ENCODE measurements at regions not wholly inside any gene's neighbourhood (a gene's known extent, or its start where the extent isn't known, plus 50 kb on each side); places are given as distances from the start of the nearest gene placed in this dataset.

DNA sequence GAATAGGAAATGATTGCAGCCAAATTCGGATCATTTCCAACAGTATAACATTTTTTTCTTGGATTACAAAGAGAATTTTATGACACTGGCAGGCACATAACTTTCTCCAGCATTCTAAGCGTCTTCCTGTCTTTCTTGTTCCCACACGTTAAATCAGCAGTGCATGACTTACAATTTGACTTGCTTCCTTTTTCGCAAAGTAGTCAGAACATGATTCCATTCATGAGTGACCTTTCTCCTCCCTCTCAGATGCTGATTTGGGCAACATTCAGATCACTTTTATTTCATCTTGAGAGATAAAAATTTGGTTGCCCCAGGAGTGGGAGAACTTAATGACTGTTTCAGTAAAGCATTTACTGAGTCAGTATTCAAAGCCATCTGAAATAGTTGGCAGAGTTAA lies 858.7 kb upstream of the ACVR2A start:
- H3K4me3 Mint-ChIP-seq = no peak overlapping the region
- H4K91ac ChIP-seq (ENCODE audit: insufficient read length, low read depth, low read length) = no peak overlapping the region
- no peak overlapping the region for H3K23ac ChIP-seq (ENCODE audit: insufficient read length, low read depth, low read length)
- H4K20me1 ChIP-seq (ENCODE audit: control insufficient read depth, insufficient read depth, insufficient read length) = no peaks in the 10 kb centered on the region
- H2BK15ac ChIP-seq (ENCODE audit: low read depth, low read length) = no peak overlapping the region
- H3K27ac Mint-ChIP-seq = no peak overlapping the region
- no peak overlapping the region for H2BK12ac ChIP-seq (ENCODE audit: insufficient read length, low read depth, low read length)
- peaks cover 0 to 4% (median 0%) of the 10 kb centered on the region in 3 experiments; a peak in 2 of 7 replicates for H3K36me3 Mint-ChIP-seq (ENCODE audit: insufficient read depth in 1 of 3, low read depth in 3 of 3)
- 0 out of 5 replicates have a peak, but pooled peaks cover 0 to 4% of the 10 kb centered on the region in 2 experiments for H3K9me3 Mint-ChIP-seq
- no peak overlapping the region for H2BK120ac ChIP-seq (ENCODE audit: low read depth, low read length, poor library complexity, severe bottlenecking)
- H3K27ac ChIP-seq (ENCODE audit: insufficient read length, low read depth, low read length) = no peak overlapping the region
- H2AFZ ChIP-seq (ENCODE audit: low read length) = no peak overlapping the region
- H2BK20ac ChIP-seq (ENCODE audit: low read depth, low read length, poor library complexity, severe bottlenecking) = no peak overlapping the region
- peaks cover 2 to 4% of the 10 kb centered on the region in 2 experiments; a peak in 3 of 4 replicates for H3K4me1 Mint-ChIP-seq
- no peaks in the 10 kb centered on the region for H3K79me2 ChIP-seq (ENCODE audit: insufficient read depth, low read length)
- no peaks in the 10 kb centered on the region for H3K23me2 ChIP-seq (ENCODE audit: insufficient read length, low read depth, low read length, poor library complexity, severe bottlenecking)
- H3K9ac ChIP-seq (ENCODE audit: extremely low read depth, insufficient read length, low read length) = no peak overlapping the region
- DNase-seq = no peak
- H2BK5ac ChIP-seq (ENCODE audit: insufficient read length, low read length) = no peak overlapping the region
- no peaks in the 10 kb centered on the region for H3K27me3 Mint-ChIP-seq (ENCODE audit: low read depth)
- no peak overlapping the region for H3K56ac ChIP-seq (ENCODE audit: insufficient read length, low read depth, low read length)
- no peak overlapping the region for H3K4me2 ChIP-seq (ENCODE audit: insufficient read depth, insufficient read length, low read length)
- H3K4me1 ChIP-seq (ENCODE audit: insufficient read depth, low read length) = no peaks in the 10 kb centered on the region; the same call in 1 of the 2 replicates
- no CpG with 5 or more reads among the region's 4 CpGs for WGBS (ENCODE audit: extremely low coverage, insufficient read length, low lambda C conversion rate)
- no peak overlapping the region for H4K8ac ChIP-seq (replicated peaks; ENCODE audit: insufficient read length, low read depth, low read length)
- no peak overlapping the region for H3K18ac ChIP-seq (ENCODE audit: insufficient read length, low read depth, low read length)
- H3K79me1 ChIP-seq (ENCODE audit: insufficient read depth, low read depth, low read length, poor library complexity, severe bottlenecking) = no peaks in the 10 kb centered on the region
- H3T11ph ChIP-seq (ENCODE audit: low read length) = no peak overlapping the region
- H2AK5ac ChIP-seq (ENCODE audit: insufficient read length, low read length) = no peak overlapping the region
- H3K27me3 ChIP-seq (ENCODE audit: insufficient read depth, low read length) = no peaks in the 10 kb centered on the region
- H4K5ac ChIP-seq (ENCODE audit: insufficient read length, low read depth, low read length) = no peak overlapping the region
- no peak overlapping the region for H3K4ac ChIP-seq (ENCODE audit: low read depth, low read length)
- no peak overlapping the region for H3K14ac ChIP-seq (ENCODE audit: insufficient read depth, low read length)
- TF ChIP-seq, protein P1, sequence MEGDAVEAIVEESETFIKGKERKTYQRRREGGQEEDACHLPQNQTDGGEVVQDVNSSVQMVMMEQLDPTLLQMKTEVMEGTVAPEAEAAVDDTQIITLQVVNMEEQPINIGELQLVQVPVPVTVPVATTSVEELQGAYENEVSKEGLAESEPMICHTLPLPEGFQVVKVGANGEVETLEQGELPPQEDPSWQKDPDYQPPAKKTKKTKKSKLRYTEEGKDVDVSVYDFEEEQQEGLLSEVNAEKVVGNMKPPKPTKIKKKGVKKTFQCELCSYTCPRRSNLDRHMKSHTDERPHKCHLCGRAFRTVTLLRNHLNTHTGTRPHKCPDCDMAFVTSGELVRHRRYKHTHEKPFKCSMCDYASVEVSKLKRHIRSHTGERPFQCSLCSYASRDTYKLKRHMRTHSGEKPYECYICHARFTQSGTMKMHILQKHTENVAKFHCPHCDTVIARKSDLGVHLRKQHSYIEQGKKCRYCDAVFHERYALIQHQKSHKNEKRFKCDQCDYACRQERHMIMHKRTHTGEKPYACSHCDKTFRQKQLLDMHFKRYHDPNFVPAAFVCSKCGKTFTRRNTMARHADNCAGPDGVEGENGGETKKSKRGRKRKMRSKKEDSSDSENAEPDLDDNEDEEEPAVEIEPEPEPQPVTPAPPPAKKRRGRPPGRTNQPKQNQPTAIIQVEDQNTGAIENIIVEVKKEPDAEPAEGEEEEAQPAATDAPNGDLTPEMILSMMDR (conservative IDR thresholded peaks at IDR 0.05) = no peak
- no peaks in the 10 kb centered on the region for H3K9me3 ChIP-seq (ENCODE audit: control insufficient read depth, low read depth, low read length)
